GM19035 (cell line): ENCODE measurements at regions not wholly inside any gene's neighbourhood (a gene's known extent, or its start where the extent isn't known, plus 50 kb on each side); places are given as distances from the start of the nearest gene placed in this dataset.
"Not testable (repeated sequence)": the region's sequence is repeated elsewhere in the genome, so short reads cannot be mapped to it uniquely, and the experiment has no call there.

Source experiments
- ATAC-seq: cut with Tn5 transposase; IDR thresholded peaks from one replicate; pipeline ENCODE4 v1.9.1; 2021; ENCODE audit not compliant: unreplicated experiment

DNA sequence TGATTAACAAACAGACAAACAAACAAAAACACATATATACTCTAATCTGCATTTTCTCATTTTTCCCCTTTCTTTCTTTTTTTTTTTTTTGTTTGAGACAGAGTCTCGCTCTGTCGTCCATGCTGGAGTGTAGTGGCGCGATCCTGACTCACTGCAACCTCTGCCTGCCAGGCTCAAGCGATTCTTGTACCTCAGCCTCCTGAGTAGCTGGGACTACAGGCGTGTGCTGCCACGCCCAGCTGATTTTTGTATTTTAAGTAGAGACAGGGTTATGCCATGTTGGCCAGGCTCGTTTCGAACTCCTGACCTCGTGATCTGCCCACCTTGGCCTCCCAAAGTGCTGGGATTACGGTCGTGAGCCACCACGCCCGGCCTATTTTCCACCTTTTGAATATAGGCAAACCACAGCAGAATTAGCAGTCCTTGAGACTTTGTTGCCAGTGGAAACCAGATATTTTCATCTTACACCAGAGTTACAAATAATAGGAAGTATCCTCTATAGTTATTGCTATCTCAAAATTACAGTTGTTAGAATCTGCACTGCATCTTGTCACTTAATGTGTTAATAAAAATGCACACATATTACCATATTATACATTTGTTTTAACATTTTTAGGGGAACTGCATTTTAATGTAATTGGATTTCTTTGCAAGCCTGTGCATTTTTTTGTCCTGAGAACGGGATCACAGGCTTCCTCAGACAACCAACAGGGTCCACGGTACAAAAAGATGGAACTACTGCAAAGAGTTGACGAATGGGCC, 208.2 kb upstream of the ZNF217 start:
- ATAC-seq = no peak

DNA sequence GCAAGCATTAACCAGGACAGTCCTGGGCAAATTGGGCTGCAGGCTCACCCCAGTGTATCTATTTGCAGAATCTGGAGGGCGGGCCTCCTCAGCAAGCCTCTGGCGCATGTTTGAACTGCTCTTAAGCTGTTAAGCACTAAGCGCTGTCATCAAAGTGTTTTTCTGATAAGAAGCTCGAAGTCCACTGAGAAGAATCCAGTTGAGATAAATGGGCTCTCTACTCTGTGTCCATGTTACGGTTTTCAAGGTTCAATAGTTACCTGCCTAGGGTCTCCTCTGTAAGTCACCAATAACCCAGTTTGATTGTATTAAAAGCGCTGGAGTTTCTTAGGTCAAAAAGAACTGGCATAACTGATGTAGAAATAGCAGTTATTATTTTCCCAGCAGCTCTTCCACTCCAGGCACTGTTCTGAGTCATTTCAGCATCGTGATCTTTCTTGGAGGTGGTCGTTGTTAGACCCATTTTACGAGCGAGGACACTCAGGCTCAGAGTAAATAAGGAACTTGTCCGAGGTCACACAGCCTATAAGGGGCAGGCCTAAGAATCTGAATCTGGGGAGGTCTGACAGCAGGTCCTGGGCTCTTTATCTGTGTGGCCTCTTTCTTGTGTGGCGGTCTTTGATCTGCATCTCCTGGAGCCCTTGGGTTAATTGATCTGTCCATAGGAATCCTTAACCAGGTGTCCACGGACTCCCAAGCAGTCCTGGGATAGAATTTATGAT, 207.4 kb upstream of the ZNF217 start:
- no peak for ATAC-seq

DNA sequence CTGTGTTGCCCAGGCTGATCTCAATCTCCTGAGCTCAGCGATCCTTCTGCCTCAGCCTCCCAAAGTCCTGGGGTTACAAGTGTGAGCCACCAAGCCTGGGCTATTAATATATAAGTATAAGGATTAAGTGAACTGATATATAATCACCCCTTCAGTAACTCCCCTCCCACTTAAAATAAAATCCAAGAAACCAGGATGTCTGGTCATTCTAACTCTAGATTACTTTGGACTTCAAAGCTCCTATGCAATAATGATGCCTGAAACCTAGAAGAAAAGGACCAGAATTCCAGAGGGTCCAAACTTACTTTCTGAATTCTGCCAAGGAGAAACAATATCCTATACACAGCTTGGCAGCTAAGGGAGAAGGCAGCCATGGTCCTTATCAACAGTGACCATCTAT, 206.8 kb upstream of the ZNF217 start:
- ATAC-seq = no peak

DNA sequence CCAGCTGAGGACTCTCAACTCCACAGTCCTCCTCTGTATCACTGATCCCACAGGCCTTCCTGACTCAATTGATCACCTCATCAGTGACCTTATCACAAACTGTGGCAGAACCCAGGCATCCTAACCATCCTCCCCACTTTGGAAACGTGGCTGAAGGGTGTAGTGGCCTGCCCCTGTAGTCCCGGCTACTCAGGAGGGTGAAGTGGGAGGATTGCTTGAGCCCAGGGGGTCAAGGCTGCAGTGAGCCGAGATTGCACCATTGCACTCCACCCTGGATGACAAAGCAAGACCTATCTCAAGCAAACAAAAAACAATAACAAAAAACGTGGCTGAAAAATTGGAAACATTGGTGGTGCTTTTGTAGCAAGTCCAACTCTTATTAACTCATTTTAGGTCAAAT, 203.4 kb upstream of the ZNF217 start:
- ATAC-seq = no peak

DNA sequence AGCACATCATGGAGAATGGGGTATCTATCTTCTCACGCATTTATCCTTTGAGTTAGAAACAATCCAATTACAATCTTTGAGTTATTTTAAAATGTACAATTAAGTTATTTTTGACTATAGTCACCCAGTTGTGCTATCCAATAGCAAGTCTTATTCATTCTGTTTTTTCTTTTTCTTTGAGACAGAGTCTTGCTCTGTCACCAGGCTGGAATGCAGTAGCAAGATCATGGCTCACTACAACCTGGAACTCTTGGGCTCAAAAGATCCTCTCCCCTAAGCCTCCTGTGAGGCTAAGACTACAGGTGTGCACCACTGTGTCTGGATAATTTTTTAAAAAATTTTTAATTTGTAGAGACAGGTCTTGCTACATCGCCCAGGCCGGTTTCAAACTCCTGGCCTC, 201.5 kb upstream of the ZNF217 start:
- ATAC-seq = no peak

DNA sequence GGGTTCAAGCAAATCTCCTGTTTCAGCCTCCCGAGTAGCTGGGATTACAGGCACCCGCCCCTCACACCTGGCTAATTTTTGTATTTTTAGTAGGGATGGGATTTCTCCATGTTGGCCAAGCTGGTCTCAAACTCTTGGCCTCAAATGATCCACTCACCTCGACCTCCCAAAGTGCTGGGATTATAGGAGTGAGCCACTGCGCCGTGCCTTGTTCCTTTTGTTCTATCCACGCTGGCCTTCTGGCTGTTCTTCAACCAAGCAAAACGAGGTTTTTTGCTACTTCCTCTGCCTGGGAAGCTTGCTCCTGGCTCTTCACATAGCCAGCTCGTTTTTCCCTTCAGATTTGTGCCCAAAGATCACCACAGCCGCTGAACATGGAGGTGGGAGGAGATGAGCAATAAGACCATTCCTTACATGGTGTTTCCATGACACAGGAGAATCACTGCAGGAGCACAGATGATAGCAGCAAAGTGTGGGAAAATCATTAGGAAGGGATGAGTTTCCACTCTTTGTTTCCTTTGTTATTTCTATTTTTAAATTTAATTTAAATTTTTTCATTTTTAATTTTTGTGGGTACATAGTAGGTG, 201.0 kb upstream of the ZNF217 start:
- ATAC-seq = no peak

DNA sequence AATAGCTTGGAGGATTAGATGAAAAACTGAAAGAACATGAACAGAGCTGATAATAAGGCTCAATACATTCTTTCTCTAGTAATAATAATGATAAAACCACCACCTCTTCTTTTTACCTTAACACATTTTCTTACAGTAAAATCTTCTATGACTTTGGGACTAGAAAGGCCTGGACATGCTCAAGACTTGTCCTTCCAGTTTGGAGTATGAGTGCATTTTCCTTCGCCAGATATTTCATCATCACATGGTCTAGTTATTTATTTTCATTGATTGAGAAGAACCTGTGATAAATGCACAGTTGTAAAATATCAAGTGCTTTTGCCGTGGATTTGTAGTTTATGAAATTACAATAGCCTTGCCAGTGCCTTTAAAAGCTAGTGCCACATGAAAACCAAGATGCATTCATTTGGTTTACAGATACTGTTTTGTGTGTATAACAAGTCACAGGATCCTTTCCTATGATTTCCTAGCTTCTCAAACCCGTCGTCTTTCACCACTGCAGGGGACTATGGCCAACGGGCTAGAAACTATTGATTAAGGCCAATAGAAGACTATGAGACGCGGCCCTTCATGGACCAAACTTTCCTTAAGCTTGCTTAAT, 200.2 kb upstream of the ZNF217 start:
- no peak for ATAC-seq

- no peak for ATAC-seq
Measured at GRCh38 chr20:53792946-53793536, 199.4 kb upstream of the ZNF217 start.

DNA sequence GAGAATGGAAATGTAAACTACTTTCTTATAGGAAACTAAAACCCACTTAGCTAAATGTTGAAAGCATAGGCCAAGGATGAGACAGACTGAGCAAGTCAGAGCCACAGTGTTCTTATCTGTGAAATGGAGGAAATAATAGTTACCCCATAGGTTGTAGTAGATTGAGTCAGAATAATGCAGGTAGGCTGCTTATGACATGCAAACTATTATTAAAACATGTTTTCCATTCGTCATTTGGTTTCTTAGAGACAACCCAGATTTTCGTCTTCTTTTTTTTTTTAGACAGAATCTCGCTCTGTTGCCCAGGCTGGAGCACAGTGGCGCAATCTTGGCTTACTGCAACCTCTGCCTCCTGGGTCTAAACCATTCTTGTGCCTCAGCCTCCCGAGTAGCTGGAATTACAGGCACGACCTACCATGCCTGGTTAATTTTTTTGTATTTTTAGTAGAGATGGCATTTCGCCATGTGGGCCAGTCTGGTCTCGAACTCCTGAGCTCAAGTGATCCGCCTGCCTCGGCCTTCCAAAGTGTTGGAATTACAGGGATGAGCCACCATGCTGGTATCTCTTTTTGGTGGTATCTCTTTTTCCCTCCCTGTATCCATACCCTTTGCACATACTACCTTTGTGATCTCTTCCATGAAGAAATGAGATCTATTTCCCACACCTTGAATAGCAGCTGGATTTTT, 196.5 kb upstream of the ZNF217 start:
- ATAC-seq = no peak

- ATAC-seq = no peak
Measured at GRCh38 chr20:53788253-53789022, 194.8 kb upstream of the ZNF217 start.

DNA sequence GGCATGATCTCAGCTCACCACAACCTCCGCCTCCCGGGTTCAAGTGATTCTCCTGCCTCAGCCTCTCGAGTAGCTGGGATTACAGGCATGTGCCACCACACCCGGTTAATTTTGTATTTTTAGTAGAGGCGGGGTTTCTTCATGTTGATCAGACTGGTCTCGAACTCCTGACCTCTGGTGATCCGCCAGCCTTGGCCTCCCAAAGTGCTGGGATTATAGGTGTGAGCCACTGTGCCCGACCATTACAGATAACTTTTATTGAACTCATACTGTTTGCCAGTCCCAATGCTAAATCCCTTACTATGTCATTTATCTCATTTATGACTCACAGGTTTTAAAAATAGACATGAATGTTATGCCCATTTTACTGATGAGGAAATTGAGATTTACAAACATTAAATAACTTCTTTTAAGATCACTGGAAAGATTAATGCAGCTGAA, 193.9 kb upstream of the ZNF217 start:
- ATAC-seq = not testable (repeated sequence)

DNA sequence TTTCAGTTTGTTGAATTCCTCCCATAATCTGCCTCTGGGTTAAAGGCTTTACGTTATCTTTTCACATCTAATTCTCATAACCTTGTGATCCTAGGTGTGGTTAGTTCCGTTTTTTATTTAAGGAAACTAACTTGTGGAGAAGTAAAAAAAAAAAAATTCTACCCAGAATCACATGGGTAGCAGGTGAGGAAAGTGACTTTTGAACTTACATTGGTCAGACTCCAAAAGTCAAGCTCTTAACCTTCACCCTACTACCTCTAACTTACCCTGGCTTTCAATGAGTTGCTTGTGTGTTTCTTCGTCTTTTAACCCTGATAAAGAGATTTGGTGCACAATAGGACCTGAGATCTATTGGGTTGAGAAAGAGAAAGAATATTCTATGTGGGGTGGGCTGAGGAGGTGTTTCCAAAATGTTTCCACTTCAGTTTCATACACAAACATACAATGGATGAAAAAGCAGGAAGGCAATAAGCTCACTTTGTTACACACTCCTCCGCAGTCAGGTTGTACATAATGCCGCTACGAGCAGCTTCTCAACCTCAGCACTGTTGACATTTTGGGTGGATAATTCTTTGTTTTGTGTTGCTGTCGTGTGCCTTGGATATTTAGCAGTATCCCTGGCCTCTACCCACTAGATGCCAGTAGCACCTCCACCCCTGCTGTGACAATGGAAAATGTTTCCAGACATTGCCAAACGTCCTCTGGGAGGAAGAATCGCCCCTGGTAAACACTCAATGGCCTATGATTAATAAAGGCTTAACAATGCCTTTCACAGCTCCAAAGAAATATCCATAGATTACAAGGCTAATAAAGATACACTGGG, 193.0 kb upstream of the ZNF217 start:
- no peak for ATAC-seq

DNA sequence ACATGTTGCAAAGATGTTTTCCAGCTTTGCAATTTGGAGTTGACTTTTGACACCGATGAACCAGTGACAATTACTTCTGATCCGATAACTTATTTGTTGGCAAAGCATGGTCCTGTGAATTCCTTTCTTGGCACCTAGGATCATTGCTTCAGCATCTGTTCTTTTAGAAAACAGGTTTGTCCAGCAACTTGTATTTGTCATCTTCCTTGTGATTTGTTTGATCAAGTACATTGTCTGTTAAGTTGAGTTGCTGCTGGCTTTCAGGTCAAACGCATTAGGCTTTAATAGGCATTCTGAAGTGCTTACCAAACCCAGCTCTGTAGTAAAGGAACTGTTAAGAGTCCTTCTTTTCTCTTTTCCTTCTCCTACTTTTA, 192.4 kb upstream of the ZNF217 start:
- ATAC-seq = no peak

- ATAC-seq = no peak
Measured at GRCh38 chr20:53785320-53785719, 191.7 kb upstream of the ZNF217 start.

DNA sequence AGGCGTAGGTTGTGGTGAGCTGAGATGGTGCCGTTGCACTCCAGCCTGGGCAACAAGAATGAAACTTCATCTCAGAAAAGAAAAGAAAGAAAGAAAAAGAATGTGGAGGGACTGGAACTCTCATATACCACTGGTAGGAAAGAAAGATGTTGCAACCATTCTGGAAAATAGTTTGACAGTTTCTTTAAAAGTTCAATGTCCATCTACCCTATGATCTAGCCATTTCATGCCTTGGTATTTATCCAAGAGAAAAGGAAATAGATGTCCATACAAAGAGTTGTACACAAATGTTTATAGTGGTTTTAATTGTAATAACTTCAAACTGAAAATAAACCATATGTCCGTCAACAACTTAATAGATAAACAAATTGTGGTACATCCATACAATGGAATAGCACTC, 190.1 kb upstream of the ZNF217 start:
- ATAC-seq = no peak

GRCh38 chr20:53782612-53783246, 189.1 kb upstream of the ZNF217 start:
- ATAC-seq = no peak

DNA sequence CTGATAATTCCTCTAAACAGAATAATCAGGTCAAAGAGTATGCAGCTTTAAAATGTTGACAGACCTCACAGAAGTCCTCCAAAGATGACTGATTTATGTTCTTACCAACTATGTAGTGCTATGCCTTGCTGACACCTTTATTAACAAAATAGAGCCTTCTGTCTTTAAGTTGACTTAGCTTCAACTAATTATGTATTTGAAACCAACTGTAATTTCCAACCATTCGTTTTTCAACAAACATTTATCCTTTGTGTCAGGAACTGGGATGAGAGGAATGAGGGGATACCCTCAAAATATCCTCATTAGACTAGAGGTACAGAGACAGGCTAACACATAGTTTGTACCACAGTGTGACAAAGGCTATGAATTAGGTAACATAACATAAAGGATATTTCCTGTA, 186.2 kb upstream of the ZNF217 start:
- no peak for ATAC-seq

- ATAC-seq = no peak
Measured at GRCh38 chr20:53778736-53779135, 185.1 kb upstream of the ZNF217 start.

GRCh38 chr20:53778041-53778516, 184.4 kb upstream of the ZNF217 start:
- ATAC-seq = no peak
